A172 (cell line): ENCODE measurements at regions not wholly inside any gene's neighbourhood (a gene's known extent, or its start where the extent isn't known, plus 50 kb on each side); places are given as distances from the start of the nearest gene placed in this dataset.
A peak's percentile ranks its signal among the peaks of the same experiment; 100 is the strongest.

Experiments used
- DNase-seq: peaks from one replicate; pipeline ENCODE4 v3.0.0-alpha.2; 2015; ENCODE audit warnings: low spot score

DNA sequence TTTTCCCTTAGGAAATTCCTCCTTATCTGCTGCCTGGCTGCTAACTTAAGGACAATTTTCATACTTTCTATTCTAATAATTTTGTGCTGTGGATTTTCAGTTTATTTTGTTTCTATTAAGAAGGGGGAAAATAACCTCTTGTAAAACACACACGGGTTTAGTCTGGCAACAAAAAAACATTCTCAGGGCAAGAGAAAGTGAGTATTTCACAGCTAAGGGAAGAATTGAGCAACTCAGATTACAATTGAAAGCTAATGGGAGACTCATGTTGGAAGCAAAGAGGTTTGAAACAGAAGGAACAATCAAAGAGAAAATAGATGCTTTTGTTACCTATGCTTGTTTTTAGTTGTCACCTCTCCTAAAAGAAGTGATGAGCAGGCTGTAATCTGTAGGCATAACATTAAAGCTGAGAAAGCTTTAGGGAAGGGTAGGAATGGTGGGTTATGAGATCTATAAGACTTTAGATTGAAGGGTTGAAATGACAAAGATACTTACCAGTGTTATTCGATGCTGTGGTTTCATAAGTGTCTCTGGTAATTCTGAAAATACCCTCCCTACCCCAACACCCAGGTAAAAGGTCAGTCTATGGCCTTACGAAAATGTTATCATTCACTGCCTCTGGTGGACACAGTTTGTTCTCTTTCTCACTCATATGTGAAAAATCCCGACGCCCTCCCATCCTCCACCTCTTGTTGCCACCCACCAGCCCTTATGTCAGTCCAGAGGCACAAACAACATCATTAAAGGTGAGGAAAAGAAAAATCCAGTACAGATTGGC lies 510.9 kb downstream of the TXNL1 start:
- DNase-seq: no peak

DNA sequence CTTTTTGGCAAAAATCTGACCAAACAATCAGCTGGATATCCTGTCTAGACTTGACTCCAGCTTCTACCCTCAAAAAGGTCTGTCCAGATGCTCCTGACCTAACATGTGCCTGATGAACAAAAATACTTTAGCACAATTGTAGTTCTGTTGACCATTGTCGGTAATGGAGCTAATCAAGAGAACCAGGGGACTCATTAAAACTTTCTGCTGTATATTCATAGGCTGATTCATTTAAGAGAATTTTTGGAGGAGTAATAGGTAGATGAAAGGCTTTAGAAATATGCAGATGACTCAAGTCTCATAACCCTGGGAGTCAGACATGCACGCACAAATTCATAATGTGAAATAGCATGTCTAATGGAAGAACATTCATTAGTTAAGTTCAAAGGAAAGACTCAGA lies 514.2 kb downstream of the TXNL1 start:
- DNase-seq: no peak

DNA sequence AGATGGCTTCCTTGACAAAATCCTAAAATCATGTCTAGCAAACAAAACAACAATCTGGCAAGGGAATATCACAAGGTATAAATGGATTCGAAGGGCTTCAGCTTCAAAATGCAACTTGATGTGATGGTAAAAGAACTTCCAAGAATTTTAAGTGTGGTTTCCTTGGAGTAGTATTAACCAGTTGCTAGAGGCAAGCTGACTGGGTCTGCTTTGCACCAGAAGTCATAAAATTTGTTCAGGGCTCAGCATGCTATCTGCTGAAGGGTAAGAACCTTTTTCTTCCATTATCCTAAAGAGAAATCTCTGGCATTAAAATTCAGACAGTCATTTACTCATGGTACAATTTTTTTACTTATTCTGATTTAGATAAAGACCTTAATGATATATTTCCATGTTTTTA lies 516.7 kb downstream of the TXNL1 start:
- DNase-seq: no peak

DNA sequence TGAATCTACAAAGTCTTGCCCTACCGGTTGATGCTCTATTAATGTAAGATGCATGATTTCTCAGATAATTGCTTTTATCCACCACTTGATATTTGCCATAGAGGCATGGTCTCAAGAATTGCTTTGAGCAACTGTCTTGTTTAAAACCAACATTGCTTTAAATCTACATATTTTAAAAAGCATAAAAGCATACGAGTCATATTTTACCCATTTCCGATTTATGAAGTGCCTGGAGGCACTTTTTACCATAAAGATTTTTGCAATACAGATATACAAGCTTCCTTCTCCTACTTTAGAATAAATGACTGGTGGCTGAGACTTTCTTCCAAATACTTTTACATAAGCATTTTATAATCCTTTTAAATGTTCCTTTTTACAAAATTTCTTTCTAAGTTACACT lies 517.6 kb downstream of the TXNL1 start:
- DNase-seq: no peak

DNA sequence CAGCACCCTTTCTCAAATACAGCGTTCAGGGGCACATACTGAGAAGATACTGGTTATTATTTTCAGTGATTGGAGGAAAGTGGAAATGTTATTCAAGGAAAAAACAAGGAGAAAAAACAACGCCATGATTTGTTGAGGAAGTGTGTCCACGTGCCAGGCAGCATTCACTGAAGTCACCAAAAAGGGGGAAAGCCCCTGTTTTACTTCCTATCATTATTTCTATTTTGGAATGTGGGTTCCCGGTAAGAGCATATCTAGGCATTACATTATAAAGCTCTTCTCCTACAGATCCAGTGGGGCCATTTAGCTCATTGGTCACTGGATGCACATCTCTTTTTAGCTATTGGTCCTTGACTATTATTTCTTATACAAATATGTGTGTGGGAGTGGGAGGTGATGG lies 518.7 kb downstream of the TXNL1 start:
- no peak for DNase-seq

DNA sequence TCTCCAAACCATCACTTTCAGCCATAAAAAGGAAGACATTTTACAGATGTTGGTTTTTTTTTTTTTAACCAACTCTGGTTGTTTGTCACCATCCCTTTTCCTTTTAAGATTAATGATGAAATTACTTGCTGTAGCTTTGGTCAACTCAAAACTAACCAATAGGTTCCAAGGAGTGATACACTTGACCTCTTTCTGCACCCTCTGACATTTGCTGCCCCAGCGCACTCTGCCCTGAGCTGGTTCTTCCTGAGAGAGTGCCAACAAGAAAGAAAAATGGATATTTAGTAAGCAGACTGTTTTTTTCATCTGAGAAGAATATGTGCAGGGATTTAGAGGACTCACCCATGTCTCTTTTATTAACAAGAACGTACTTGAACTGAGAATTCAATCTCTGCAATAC lies 520.0 kb downstream of the TXNL1 start:
- DNase-seq: no peak

DNA sequence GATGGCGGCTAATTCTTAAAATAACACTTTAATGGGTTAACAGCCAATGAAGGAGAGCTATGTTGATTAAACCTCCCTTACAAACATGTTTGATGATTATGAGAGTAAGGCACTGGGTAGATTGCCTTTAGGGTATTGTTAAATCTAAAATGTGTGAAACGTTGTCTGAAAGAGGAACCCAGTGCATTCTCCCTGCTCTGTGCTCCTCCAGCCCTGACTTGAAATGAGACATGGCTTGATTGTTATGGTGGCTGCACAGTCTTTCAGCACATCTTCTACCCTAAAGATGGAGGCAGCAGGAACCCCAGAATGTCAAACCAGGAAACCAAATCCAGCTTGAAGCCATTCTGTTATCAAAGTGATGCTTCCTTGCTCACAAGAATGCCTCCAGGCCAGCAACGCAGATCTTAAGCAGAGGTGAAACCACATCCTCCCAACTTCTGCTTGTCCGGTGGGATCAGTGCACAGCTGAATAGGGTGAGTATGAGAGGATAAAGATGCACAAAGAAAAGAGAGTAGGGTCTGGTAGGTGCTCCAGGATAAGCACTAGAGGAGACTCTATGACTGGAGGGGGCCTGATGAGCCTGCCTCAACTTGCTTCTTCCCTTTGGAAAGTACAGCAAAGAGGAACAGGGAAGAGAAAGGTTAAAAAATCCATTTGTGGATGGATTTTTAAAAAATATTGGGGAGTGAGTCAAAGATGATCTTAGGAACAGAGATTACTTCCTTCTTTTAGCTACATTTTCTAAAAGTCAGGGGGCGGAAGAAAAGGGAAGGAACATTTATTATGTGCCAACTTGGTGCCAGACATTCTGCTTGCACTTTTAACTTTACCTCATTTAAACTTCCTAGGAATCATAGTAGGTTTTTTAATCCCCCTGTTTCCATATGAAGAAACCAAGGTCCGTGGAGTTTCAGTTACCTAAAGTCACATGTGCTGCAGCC lies 523.0 kb downstream of the TXNL1 start:
- no peak for DNase-seq

DNA sequence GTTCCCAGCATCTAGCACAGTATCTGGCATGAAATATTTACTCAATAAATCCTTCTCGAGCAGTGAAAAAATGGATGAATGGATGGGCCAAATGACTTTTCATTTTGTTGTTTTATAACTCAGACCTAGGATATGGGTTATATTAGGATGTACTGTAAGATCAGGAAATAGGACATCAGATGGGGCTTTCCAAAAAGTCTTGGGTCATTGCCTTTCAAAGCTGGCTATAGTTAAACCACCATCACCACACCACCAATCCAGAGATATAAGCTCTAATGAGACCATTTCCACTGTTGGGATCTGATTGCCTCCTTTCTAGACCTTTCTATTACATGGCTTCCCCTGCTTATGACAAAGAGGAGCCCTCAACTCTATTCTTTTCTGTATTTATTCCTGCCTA lies 525.0 kb upstream of the TCF4 start:
- no peak for DNase-seq

DNA sequence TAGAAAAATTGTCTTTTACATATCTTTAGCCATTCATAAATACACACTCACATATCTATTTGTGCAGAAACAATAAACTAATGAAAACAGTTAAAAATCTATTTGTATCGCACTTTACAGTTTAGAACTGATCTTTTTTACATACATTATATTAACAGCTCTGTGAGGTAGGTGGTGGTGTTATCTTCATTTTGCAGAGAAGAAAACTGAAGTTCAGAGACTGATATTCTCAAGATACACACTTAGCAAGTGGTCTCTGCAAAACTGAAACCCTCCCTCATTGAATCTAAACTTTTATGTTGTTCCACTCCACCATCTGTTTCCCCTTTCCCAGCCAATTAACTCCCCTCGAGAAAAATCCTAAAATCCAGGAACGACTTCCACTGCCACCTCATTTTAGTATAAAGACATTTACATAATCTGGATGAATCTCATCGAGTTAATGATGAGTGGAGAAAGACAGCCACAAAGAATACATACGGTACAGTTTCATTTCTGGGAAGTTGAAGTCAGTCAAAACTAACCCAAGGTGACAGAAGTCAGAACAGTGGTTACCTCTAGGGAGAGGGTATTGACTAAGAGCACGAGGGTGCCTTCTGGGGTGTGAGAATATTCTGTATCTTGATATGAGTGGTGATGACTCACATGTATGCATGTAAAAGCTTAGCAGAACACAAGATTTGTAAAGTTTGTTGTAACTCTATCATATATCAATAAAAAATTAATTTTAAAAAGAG lies 524.2 kb upstream of the TCF4 start:
- peak; percentile 2 for DNase-seq

DNA sequence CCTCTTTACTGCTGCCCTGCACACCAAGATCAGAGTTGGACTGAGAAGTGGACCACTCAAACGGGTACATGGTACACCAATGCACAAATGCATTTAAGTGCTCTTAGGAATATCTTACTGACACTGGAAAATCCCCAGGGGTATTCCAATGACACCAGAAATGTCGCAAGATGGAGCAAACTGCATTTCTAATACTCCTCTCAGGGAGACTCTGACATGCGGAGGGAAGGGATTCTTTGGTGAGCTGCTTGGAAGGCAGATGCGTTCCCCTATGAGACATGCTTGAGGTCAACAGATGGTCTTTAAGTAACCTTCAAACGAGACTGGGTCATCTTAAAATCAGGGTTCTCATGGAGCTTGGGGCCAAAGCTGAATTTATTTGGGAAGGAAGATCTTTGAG lies 521.8 kb upstream of the TCF4 start:
- DNase-seq: no peak

DNA sequence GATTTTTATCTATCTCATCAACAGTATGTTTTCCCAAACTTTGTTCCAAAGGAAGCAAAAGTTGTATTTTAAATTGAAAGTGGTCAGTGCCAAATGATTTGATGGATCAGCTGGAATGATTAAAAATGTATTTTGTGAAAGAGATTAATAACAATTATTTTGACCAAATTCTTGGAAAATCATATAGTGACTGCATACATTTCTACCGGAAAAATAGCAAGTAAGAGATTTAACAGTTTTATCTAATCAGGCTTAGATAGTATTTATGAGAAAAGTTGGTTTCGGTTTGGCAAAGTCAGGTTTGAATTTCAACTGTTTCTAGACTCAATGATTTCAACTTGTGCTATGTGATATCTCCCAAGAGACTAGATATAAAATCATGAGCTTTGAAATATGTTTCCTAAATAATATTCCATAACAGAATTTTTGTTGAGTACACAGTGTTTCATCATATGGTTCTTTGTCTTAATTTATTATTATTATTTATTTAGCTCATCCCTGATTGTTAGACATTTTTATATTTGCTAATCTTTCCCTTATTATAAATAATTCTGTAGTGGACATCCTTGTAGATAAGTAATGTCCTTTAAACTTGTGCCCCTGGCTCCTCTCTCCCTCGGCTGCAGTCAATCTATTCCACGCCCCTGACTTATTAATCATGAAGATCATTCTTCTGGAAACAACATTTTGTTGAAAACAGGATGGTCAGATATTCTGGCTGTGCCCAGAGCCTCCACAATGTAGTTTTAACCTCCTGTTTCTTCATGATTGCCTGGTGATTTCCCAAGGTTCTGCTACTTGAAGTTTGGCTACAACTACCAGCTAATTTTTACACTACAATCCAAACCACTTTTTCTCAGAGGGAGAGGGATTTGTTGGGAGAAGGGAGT lies 520.7 kb upstream of the TCF4 start:
- DNase-seq: no peak

DNA sequence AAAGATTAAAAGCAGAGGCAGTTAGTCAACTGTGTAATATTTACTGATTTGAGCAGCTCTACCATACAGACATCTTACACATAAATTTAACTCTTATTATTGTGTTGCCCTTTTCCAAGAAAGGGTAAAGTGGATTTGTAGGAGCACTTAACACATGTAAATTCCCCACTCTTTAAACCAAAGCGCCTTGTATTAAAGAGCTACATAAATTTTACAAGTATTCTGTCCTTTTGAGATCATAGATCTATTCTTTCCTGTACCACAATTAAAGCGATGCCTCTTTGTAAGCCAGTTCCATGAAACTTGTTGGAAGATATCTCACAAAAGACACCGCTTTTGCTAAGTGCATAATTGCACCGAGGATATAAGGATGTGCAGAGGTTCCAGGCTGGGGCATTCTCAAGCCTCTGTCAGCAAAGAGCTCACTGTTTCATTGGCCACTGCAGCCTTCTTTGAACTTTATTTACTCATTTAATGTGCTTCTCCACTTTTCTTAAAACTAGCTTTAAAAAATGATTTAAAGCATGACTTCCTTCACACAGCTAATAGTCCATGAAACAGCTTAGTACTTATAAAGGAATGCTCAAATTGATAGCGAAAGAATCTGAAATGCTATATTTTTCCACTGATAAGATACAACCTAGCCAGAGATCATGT lies 520.0 kb upstream of the TCF4 start:
- DNase-seq: no peak

DNA sequence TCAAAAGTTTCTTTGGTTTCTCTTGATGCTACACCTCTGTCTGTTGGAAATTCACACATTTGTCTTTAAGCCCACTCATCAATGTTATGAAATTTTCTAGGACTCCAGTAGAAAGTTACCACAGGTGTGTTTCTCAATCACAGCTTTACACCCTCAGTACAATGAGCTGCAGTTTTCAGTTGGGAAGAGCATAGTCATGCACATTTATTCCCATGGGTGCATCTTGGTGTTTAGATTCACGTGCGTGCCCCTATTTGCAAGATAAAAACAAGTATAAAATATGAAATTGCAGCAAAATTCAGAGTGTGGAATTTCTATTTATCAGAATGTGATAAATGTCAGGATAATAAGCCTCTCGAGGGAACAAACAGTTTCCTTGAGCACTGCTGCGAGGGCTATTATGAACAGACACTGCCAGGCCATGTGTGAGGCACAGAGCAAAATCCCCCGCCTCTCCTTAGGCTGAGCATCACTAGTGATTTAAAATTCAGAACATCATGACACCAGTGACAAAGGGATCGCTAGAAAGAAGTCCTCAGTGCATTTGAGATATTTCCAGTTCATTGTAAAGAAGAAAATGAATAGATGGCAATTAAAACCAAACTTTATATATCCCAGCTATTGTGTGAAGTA lies 512.2 kb upstream of the TCF4 start:
- no peak for DNase-seq

DNA sequence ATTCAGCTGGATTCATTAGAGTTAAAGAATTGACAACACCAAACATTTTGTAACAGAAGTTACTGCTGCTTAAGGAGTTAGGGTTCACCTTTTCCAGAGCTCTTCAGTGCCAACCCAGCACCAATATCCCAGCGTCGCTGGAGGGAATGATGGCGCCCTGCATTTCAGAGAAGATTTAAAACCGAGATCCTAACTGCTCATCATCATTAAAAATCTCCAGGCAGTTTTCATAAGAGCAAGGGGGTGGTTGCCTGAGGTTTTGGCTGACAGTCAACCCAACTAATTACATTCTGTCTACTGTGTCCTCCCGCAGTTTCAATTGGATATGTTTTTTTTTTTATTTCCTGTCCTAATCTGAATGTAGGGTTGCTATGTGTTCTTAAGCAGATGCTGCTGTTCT lies 509.6 kb upstream of the TCF4 start:
- no peak for DNase-seq

DNA sequence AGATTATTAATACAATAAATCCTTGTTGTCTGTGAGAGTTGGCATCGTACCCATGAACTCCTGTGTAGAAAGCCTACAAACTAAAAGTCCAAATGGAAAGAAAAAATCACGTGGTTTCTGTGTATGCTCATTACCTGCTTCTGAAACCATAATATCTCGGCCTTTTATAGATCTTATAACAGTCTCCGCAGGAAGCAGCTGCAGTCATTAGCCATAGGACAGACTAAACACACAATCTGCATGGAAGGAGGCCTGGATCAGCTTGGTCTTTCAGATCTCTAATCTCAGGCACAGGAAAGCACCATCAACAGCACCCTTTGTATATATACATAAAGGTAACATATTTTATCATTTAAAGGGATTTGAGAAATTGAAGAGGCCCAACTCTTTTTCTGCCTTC lies 508.9 kb upstream of the TCF4 start:
- DNase-seq: no peak

DNA sequence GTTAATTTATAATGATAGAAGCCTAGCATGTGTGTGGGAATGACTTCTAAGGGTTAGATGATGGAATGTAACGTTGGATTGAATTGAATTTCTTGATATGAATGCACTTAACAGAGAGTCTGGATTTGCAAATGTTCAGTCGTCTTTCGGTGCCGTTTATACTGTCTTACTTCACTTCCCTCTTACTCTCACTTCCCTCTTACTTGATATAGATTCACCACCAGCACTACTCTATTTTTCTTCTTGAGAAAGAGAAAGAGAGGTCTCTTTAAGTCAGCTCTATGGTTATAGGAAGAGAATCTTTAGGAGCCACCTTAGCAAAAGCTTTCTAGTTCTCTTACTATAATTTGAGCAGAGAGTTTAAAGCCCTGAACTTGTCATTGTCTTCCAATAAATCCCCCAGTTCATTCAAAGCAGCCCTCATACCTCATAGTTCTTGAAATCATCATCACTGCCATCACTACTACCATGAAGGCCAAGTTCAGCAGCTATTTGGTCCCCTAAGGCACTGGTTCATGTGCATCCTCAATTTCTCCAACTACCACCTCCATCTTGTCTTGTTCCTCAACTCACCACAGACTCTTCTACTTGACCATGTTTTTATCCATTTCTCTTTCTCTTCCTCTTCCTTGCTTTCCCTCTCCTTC lies 501.7 kb upstream of the TCF4 start:
- DNase-seq: no peak

DNA sequence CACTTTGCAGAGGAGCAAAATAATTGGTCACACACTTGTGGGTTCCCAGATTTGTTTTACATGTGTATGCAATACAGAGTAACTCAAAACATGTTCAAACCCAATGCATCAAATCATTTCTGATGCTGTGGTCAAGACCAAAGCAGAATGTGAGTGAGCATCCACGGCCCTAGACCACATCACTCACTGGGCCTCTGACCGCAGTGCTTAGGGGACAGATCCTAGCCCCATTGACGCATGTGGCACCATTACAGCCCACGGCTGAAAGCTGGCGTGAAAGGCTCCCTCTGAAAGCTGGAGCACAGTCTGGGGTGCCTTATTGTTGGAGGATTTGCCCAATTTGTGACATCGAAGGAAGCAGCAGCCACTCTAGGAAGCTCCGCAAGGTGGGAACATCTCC lies 498.8 kb upstream of the TCF4 start:
- no peak for DNase-seq

DNA sequence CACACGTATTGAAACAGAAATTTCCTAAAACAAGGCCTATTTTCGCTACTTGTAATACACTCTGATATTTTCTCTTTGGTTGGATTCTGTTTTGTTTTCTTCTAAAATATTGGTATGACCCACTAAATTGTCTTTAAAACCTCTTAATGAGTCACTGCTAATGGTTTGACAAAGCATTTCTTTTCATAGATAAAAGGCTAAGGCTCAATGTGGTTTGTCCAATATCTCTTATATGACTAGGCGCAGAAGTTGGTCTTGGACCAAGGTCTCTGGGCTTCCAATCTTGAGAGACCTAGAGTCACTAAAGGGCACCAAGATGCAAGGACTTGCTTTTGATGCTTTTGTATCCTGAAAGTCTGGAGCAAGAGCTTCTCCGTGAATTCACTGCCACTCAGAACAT lies 498.2 kb upstream of the TCF4 start:
- DNase-seq: no peak

DNA sequence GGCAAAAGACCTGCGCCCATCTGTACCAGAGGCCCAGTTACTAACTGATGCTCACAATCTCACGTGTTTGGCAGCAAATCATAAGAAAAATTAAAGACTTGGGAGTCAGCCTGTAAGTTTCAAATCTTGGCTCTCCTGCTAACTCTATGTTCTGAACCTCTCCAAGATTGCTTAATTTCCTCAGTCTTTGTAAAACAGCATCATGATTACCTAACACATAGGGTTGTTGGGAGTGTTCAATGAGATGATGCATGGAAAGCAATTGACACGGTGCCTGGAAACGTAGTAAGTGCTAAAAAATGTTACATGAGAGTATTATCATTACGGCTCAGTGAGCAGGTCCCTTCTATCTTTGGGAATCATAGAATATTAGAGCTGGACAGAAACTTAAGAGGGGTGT lies 497.6 kb upstream of the TCF4 start:
- no peak for DNase-seq
